Colonic mucosa (tissue), 4 donors: ENCODE measurements at regions not wholly inside any gene's neighbourhood (a gene's known extent, or its start where the extent isn't known, plus 50 kb on each side); places are given as distances from the start of the nearest gene placed in this dataset.

ENCODE experiments used
- DNase-seq: peaks from one replicate; pipeline ENCODE4 v3.0.0-alpha.2; 2020
- H3K27ac ChIP-seq: fragments of 200-600 bp; one replicate; pipeline ENCODE4 v1.8.0; 2021
- H3K27me3 ChIP-seq: fragments of 200-600 bp; one replicate; pipeline ENCODE4 v1.8.0; 2021
- H3K36me3 ChIP-seq: fragments of 200-600 bp; one replicate; pipeline ENCODE4 v1.8.0; 2021
- H3K4me1 ChIP-seq: fragments of 200-600 bp; one replicate; pipeline ENCODE4 v1.8.0; 2021; ENCODE audit warnings: mild to moderate bottlenecking
- H3K4me3 ChIP-seq: fragments of 200-600 bp; one replicate; pipeline ENCODE4 v1.8.0; 2021
- H3K9ac ChIP-seq, 2 donors: one replicate each; pipeline ENCODE4 v1.7.0; 2013; ENCODE audit warnings: control low read depth in 2 of 2, low read depth in 2 of 2, low read length in 2 of 2
- H3K9me3 ChIP-seq: fragments of 200-600 bp; one replicate; pipeline ENCODE4 v1.8.0; 2021
- CTCF ChIP-seq: fragments of 200-600 bp; IDR thresholded peaks from one replicate; pipeline ENCODE4 v1.8.0; 2022; ENCODE audit warnings: antibody characterized with exemption, mild to moderate bottlenecking
- intact Hi-C: fragments of 100-400 bp; cut with DNase I; formaldehyde crosslinking; loops from one replicate; pipeline ENCODE4 v1.14.1; 2022
- donor health status: healthy.
- donor health status: DM: no; HTN: no; CAD: no.
- donor health status: DM: no; HTN: no; CAD: no.

DNA sequence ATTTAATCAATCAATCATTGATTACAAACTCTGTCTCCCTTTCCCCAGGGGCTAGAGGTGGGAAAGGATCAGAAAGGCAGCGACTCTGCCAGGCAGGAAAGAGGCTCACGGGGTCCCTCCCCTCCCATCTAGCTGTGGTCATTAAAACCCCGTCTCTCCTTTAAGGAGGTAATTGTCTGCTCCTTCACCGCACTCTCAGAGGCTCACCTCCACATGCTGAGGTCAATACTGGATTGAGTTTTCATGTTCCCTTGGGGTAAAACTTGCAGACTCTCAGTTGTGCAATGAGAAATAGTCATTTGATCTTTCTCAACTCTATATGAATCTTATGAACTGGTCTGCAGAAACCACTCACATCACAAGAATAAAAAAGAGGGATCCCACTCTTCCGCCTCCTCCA is 368.8 kb downstream of the ADRA2A start:
- Histone ChIP-seq H3K4me3 (no peak overlapping the region), H3K36me3 (no peaks in the 10 kb centered on the region), H3K27me3 (no peaks in the 10 kb centered on the region), H3K4me1 (no peaks in the 10 kb centered on the region), H3K9me3 (no peaks in the 10 kb centered on the region), H3K27ac (no peak overlapping the region), H3K9ac (no peak overlapping the region)
- intact Hi-C loops: no loop called here
- DNase-seq: no peak
- no peak for TF ChIP-seq CTCF

- H3K4me1 ChIP-seq: no peaks in the 10 kb centered on the region
- no peaks in the 10 kb centered on the region for H3K36me3 ChIP-seq
- H3K9ac ChIP-seq: no peak overlapping the region
- DNase-seq: no peak
- no peak overlapping the region for H3K4me3 ChIP-seq
- no peak for TF ChIP-seq CTCF
- H3K27me3 ChIP-seq: no peaks in the 10 kb centered on the region
- H3K27ac ChIP-seq: no peak overlapping the region
- H3K9me3 ChIP-seq: no peaks in the 10 kb centered on the region
- intact Hi-C loops: no loop called here
Observed at GRCh38 chr10:111446966-111447365, 370.1 kb downstream of the ADRA2A start.

GRCh38 chr10:111452153-111452552 is 375.3 kb downstream of the ADRA2A start:
- DNase-seq: no peak
- Histone ChIP-seq H3K36me3 (no peaks in the 10 kb centered on the region), H3K9me3 (no peaks in the 10 kb centered on the region), H3K9ac (no peak overlapping the region), H3K27me3 (no peaks in the 10 kb centered on the region), H3K4me1 (no peaks in the 10 kb centered on the region), H3K4me3 (no peak overlapping the region), H3K27ac (no peak overlapping the region)
- intact Hi-C loops: no loop called here
- no peak for TF ChIP-seq CTCF

- no peak for TF ChIP-seq CTCF
- Histone ChIP-seq H3K27me3 (no peaks in the 10 kb centered on the region), H3K4me1 (no peaks in the 10 kb centered on the region), H3K36me3 (no peaks in the 10 kb centered on the region), H3K4me3 (no peak overlapping the region), H3K9me3 (no peaks in the 10 kb centered on the region), H3K27ac (no peak overlapping the region), H3K9ac (no peak overlapping the region)
- intact Hi-C loops: no loop called here
- no peak for DNase-seq
Observed at GRCh38 chr10:111455776-111456426, 379.1 kb downstream of the ADRA2A start.

DNA sequence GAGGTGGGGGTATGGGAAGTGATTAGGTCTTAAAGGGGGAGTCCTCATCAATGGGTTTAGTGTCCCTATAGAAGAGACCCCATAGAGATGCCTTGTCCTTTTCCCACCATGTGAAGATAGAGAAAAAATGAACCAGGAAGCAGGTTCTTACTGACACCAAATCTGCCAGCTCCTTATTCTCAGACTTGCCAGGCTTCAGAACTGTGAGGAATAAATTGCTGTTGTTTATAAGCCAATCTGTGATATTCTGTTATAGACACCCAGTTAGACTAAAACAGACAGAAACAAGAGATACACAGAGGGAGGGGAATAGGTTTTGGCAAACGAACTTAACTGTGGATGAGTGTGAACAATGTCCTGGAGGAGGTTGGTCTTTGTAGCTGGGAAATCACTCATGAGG is 381.4 kb downstream of the ADRA2A start:
- intact Hi-C loops: no loop called here
- TF ChIP-seq CTCF: no peak
- H3K27ac ChIP-seq: no peak overlapping the region

More for the DNA sequence above, 381.4 kb downstream of the ADRA2A start:
- no peaks in the 10 kb centered on the region for H3K36me3 ChIP-seq
- H3K27me3 ChIP-seq: no peaks in the 10 kb centered on the region
- DNase-seq: no peak
- H3K4me3 ChIP-seq: no peak overlapping the region
- no peak overlapping the region for H3K9ac ChIP-seq
- H3K4me1 ChIP-seq: no peaks in the 10 kb centered on the region
- no peaks in the 10 kb centered on the region for H3K9me3 ChIP-seq
